B cell (primary cell): ENCODE measurements at regions not wholly inside any gene's neighbourhood (a gene's known extent, or its start where the extent isn't known, plus 50 kb on each side); places are given as distances from the start of the nearest gene placed in this dataset.

ENCODE experiments used
- ATAC-seq: fragments of 200-7000 bp; cut with Tn5 transposase; one replicate; pipeline ENCODE4 v1.10.0; 2021; ENCODE audit warnings: low read depth, mild to moderate bottlenecking, moderate number of reproducible peaks, moderate library complexity
- CTCF ChIA-PET: fragments of 350-600 bp; sonication (Branson Sonifier 250); formaldehyde crosslinking; loops from one replicate; lab custom pipeline; 2021; ENCODE audit warnings: antibody characterized with exemption, inconsistent platforms; lab: Charles Lee
- POLR2A ChIA-PET: fragments of 350-600 bp; sonication (Branson Sonifier 250); formaldehyde crosslinking; loops from one replicate; lab custom pipeline; 2021; ENCODE audit warnings: antibody characterized with exemption; lab: Charles Lee
- DNase-seq: peaks from one replicate; pipeline ENCODE4 v3.0.0; 2013
- H2AFZ ChIP-seq: 2 replicates; pipeline ENCODE4 v1.6.1; 2012; ENCODE audit warnings: mild to moderate bottlenecking, low read depth, low read length; ENCODE audit not compliant: insufficient read depth, poor library complexity, severe bottlenecking
- H3K27ac ChIP-seq, 2 donors: 1 replicate in 1 of 2; 2 replicates in 1 of 2; pipeline ENCODE4 v1.5.1; 2012 to 2013; ENCODE audit warnings: low read length in 2 of 2, mild to moderate bottlenecking in 2 of 2, moderate library complexity in 1 of 2
- H3K27me3 ChIP-seq, 4 experiments: fragments of 200-600 bp in 1 of 4; sonication (generic) in 1 of 4; replicated peaks in 1 of 4; 1 replicate in 2 of 4; 2 replicates in 2 of 4; pipeline versions ENCODE4 v1.6.1 to v1.7.0; 2013 to 2016; ENCODE audit warnings: low read length in 3 of 4, mild to moderate bottlenecking in 2 of 4, mixed read lengths in 1 of 4, moderate library complexity in 1 of 4; ENCODE audit not compliant: insufficient read depth in 4 of 4, control insufficient read depth in 3 of 4; ENCODE audit errors: control extremely low read depth in 1 of 4
- H3K36me3 ChIP-seq, 2 experiments: replicated peaks in 1 of 2; 1 replicate in 1 of 2; 2 replicates in 1 of 2; pipeline versions ENCODE4 v1.6.1 to v1.7.1; 2013; ENCODE audit warnings: low read length in 1 of 2; ENCODE audit not compliant: insufficient read depth in 2 of 2, control insufficient read depth in 1 of 2; ENCODE audit errors: control extremely low read depth in 1 of 2, extremely low read depth in 1 of 2
- H3K4me1 ChIP-seq, 2 donors: fragments of 200-600 bp in 1 of 2; sonication (generic) in 1 of 2; 1 replicate in 1 of 2; 2 replicates in 1 of 2; pipeline versions ENCODE4 v1.5.1 to v1.6.1; 2013 to 2017; ENCODE audit warnings: low read length in 2 of 2; ENCODE audit not compliant: control insufficient read depth in 2 of 2, insufficient read depth in 2 of 2
- H3K4me2 ChIP-seq: replicated peaks from 2 replicates; pipeline ENCODE3; 2012; ENCODE audit warnings: mild to moderate bottlenecking, low read depth, low read length; ENCODE audit not compliant: poor library complexity, severe bottlenecking
- H3K4me3 ChIP-seq, 5 experiments: fragments of 200-600 bp in 1 of 5; sonication (generic) in 1 of 5; 1 replicate in 3 of 5; 2 replicates in 2 of 5; pipeline versions ENCODE4 v1.5.1 to v1.7.0; 2011 to 2016; ENCODE audit warnings: low read length in 4 of 5, mild to moderate bottlenecking in 4 of 5, low read depth in 2 of 5, control low read depth in 1 of 5, moderate library complexity in 1 of 5; ENCODE audit not compliant: insufficient read depth in 1 of 5; ENCODE audit errors: control extremely low read depth in 1 of 5, extremely low read depth in 1 of 5
- H3K79me2 ChIP-seq: fragments of 200-600 bp; sonication (generic); one replicate; pipeline ENCODE4 v1.6.0; 2016; ENCODE audit warnings: low read length; ENCODE audit not compliant: control insufficient read depth, insufficient read depth
- H3K9ac ChIP-seq: fragments of 200-600 bp; sonication (generic); 2 replicates; pipeline ENCODE4 v1.6.1; 2017; ENCODE audit warnings: mild to moderate bottlenecking, low read length, moderate library complexity
- H3K9me3 ChIP-seq, 3 donors: one replicate each; pipeline versions ENCODE4 v1.6.1 to v1.7.1; 2013; ENCODE audit warnings: low read length in 2 of 3; ENCODE audit not compliant: control insufficient read depth in 2 of 3, insufficient read depth in 1 of 3; ENCODE audit errors: control extremely low read depth in 1 of 3
- H4K20me1 ChIP-seq: 2 replicates; pipeline ENCODE4 v1.6.0; 2012; ENCODE audit warnings: mild to moderate bottlenecking, low read length; ENCODE audit not compliant: insufficient read depth, control insufficient read depth, poor library complexity, severe bottlenecking
- H3K27ac Mint-ChIP-seq: one replicate; pipeline ENCODE4 v1.8.0; 2021; ENCODE audit warnings: mixed read lengths
- H3K27me3 Mint-ChIP-seq: one replicate; pipeline ENCODE4 v1.8.0; 2021; ENCODE audit warnings: mixed read lengths
- H3K4me1 Mint-ChIP-seq: one replicate; pipeline ENCODE4 v1.8.0; 2021; ENCODE audit warnings: mixed read lengths
- H3K4me3 Mint-ChIP-seq: one replicate; pipeline ENCODE4 v1.8.0; 2021; ENCODE audit warnings: mixed read lengths
- H3K9me3 Mint-ChIP-seq: one replicate; pipeline ENCODE4 v1.8.0; 2022; ENCODE audit warnings: mixed read lengths; ENCODE audit not compliant: insufficient read depth
- EZH2 ChIP-seq: IDR thresholded peaks from 2 replicates; pipeline ENCODE4 v1.6.1; 2012; ENCODE audit warnings: borderline replicate concordance, low read depth, mild to moderate bottlenecking, moderate library complexity, low read length; ENCODE audit not compliant: insufficient read depth, poor library complexity, severe bottlenecking
- WGBS: methylation state at CpG from one replicate; pipeline ENCODE4 v1.1.5; 2013; ENCODE audit warnings: missing lambda C conversion rate; ENCODE audit not compliant: insufficient coverage; 5-methylcytosine and 5-hydroxymethylcytosine counted together
- intact Hi-C: fragments of 100-400 bp; cut with micrococcal nuclease; formaldehyde crosslinking; loops from one replicate; pipeline ENCODE4 v1.10.0; 2022
- TF ChIP-seq, protein P1 (sequence below): fragments of 200-600 bp; IDR thresholded peaks from one replicate; pipeline ENCODE4 v1.8.0; 2022; ENCODE audit warnings: antibody characterized with exemption, mild to moderate bottlenecking

- no peaks in the 10 kb centered on the region for H4K20me1 ChIP-seq
- H3K4me3 ChIP-seq = no peak overlapping the region
- H3K9me3 Mint-ChIP-seq = no peaks in the 10 kb centered on the region
- intact Hi-C loops = no loop called here
- no peak for TF ChIP-seq EZH2
- TF ChIP-seq, protein P1, sequence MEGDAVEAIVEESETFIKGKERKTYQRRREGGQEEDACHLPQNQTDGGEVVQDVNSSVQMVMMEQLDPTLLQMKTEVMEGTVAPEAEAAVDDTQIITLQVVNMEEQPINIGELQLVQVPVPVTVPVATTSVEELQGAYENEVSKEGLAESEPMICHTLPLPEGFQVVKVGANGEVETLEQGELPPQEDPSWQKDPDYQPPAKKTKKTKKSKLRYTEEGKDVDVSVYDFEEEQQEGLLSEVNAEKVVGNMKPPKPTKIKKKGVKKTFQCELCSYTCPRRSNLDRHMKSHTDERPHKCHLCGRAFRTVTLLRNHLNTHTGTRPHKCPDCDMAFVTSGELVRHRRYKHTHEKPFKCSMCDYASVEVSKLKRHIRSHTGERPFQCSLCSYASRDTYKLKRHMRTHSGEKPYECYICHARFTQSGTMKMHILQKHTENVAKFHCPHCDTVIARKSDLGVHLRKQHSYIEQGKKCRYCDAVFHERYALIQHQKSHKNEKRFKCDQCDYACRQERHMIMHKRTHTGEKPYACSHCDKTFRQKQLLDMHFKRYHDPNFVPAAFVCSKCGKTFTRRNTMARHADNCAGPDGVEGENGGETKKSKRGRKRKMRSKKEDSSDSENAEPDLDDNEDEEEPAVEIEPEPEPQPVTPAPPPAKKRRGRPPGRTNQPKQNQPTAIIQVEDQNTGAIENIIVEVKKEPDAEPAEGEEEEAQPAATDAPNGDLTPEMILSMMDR = no peak
- no peak overlapping the region for H3K27ac ChIP-seq
- no peaks in the 10 kb centered on the region for H3K27me3 ChIP-seq
- no CpG with 5 or more reads among the region's 4 CpGs for WGBS
- no peaks in the 10 kb centered on the region for H3K4me1 ChIP-seq
- H3K4me2 ChIP-seq = no peak overlapping the region
- no peak overlapping the region for H3K27ac Mint-ChIP-seq
- no peaks in the 10 kb centered on the region for H3K4me1 Mint-ChIP-seq
- ATAC-seq = no peak
- H3K9ac ChIP-seq = no peak overlapping the region
- H3K36me3 ChIP-seq = no peaks in the 10 kb centered on the region
- DNase-seq = no peak
- no peak overlapping the region for H2AFZ ChIP-seq
- H3K27me3 Mint-ChIP-seq = no peaks in the 10 kb centered on the region
- no peaks in the 10 kb centered on the region for H3K79me2 ChIP-seq
- no peak overlapping the region for H3K4me3 Mint-ChIP-seq
- POLR2A ChIA-PET = no interaction called here
- CTCF ChIA-PET = no interaction called here
- no peaks in the 10 kb centered on the region for H3K9me3 ChIP-seq
Observed at GRCh38 chr9:103427696-103428095, 432.6 kb downstream of the CYLC2 start.

DNA sequence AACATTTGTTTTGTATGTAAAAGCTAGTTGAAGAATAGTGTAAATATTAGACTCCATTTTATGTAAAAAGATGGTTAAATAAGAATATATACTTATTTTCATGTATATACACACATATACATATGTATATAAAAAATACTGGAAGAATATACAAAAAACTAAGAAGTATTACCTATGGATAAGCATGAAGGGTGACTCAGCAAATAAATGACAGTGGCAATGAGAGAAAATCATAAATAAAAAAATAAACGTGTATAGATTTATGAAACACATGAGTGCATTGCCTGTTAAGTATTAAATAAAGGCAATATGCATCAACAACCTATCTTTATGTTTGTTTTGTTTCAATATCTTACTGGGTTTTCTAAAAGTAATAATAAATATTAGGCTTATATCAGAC lies 435.3 kb downstream of the CYLC2 start:
- intact Hi-C loops = no loop called here
- TF ChIP-seq, protein P1 = no peak
- no peak for TF ChIP-seq EZH2
- no peak overlapping the region for H3K27ac ChIP-seq
- H2AFZ ChIP-seq = no peak overlapping the region
- H3K4me3 ChIP-seq = no peak overlapping the region
- ChIA-PET POLR2A (no interaction called here), CTCF (no interaction called here)
- H3K9me3 ChIP-seq = no peaks in the 10 kb centered on the region
- Mint-ChIP-seq H3K27ac (no peak overlapping the region), H3K4me1 (no peaks in the 10 kb centered on the region), H3K4me3 (no peak overlapping the region), H3K27me3 (no peaks in the 10 kb centered on the region), H3K9me3 (no peaks in the 10 kb centered on the region)
- H4K20me1 ChIP-seq = no peaks in the 10 kb centered on the region
- DNase-seq = no peak
- H3K36me3 ChIP-seq = no peaks in the 10 kb centered on the region
- H3K4me2 ChIP-seq = no peak overlapping the region
- WGBS = no CpG with 5 or more reads among the region's 1 CpG
- H3K79me2 ChIP-seq = no peaks in the 10 kb centered on the region
- ATAC-seq = no peak
- no peaks in the 10 kb centered on the region for H3K27me3 ChIP-seq
- H3K4me1 ChIP-seq = no peaks in the 10 kb centered on the region
- H3K9ac ChIP-seq = no peak overlapping the region
